ENCODE measurements at regions not wholly inside any gene's neighbourhood (a gene's known extent, or its start where the extent isn't known, plus 50 kb on each side); places are given as distances from the start of the nearest gene placed in this dataset.

GRCh38 chr9:115946530-115946929 lies 207.1 kb upstream of the PAPPA start (continued):
- TF ChIP-seq ATF6 (CRISPR knock-in tag; conservative IDR thresholded peaks at IDR 0.05), result no peak
- no peak for TF ChIP-seq ZNF607 (CRISPR knock-in tag; IDR thresholded peaks at IDR 0.05; ENCODE audit: borderline replicate concordance)
- no peak for TF ChIP-seq POGK (CRISPR knock-in tag; conservative IDR thresholded peaks at IDR 0.05)
- TF ChIP-seq GATAD2A (CRISPR knock-in tag; IDR thresholded peaks at IDR 0.05), result peak; percentile 95
- TF ChIP-seq FOXK1 (CRISPR knock-in tag; IDR thresholded peaks at IDR 0.05; ENCODE audit: borderline replicate concordance, low read depth), result peak; percentile 91; the same call in 1 of the 2 replicates
- TF ChIP-seq ZNF503 (CRISPR knock-in tag; IDR thresholded peaks at IDR 0.05), result 0 out of 2 replicates have a peak, but pooled peaks have one; percentile 33
- TF ChIP-seq GFI1 (CRISPR knock-in tag; IDR thresholded peaks at IDR 0.05; ENCODE audit: borderline replicate concordance), result peak; percentile 67
- TF ChIP-seq GABPA (IDR thresholded peaks at IDR 0.05; ENCODE audit: low read depth, low read length), result no peak
- no peak for TF ChIP-seq GABPA (CRISPR knock-in tag; IDR thresholded peaks at IDR 0.05; ENCODE audit: low read depth)
- peak; percentile 75 for TF ChIP-seq RARA (CRISPR knock-in tag; IDR thresholded peaks at IDR 0.05)
- peak; percentile 69 for TF ChIP-seq MED1 (CRISPR knock-in tag; IDR thresholded peaks at IDR 0.05)
- TF ChIP-seq TCF7 (IDR thresholded peaks at IDR 0.05; ENCODE audit: low read depth), result peak; percentile 51
- TF ChIP-seq PHF8 (CRISPR knock-in tag; IDR thresholded peaks at IDR 0.05), result no peak
- TF ChIP-seq, protein P1, sequence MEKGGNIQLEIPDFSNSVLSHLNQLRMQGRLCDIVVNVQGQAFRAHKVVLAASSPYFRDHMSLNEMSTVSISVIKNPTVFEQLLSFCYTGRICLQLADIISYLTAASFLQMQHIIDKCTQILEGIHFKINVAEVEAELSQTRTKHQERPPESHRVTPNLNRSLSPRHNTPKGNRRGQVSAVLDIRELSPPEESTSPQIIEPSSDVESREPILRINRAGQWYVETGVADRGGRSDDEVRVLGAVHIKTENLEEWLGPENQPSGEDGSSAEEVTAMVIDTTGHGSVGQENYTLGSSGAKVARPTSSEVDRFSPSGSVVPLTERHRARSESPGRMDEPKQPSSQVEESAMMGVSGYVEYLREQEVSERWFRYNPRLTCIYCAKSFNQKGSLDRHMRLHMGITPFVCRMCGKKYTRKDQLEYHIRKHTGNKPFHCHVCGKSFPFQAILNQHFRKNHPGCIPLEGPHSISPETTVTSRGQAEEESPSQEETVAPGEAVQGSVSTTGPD (CRISPR knock-in tag; IDR thresholded peaks at IDR 0.05), result 0 out of 2 replicates have a peak, but pooled peaks have one; percentile 31
- TF ChIP-seq NFKBIZ (CRISPR knock-in tag; IDR thresholded peaks at IDR 0.05), result peak; percentile 69; the same call in 1 of the 2 replicates
- TF ChIP-seq, protein P2, sequence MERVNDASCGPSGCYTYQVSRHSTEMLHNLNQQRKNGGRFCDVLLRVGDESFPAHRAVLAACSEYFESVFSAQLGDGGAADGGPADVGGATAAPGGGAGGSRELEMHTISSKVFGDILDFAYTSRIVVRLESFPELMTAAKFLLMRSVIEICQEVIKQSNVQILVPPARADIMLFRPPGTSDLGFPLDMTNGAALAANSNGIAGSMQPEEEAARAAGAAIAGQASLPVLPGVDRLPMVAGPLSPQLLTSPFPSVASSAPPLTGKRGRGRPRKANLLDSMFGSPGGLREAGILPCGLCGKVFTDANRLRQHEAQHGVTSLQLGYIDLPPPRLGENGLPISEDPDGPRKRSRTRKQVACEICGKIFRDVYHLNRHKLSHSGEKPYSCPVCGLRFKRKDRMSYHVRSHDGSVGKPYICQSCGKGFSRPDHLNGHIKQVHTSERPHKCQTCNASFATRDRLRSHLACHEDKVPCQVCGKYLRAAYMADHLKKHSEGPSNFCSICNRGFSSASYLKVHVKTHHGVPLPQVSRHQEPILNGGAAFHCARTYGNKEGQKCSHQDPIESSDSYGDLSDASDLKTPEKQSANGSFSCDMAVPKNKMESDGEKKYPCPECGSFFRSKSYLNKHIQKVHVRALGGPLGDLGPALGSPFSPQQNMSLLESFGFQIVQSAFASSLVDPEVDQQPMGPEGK (CRISPR knock-in tag; IDR thresholded peaks at IDR 0.05), result peak; percentile 42; the same call in 1 of the 2 replicates
- no peak for TF ChIP-seq PBX2 (CRISPR knock-in tag; IDR thresholded peaks at IDR 0.05)
- TF ChIP-seq ZNF343 (CRISPR knock-in tag; IDR thresholded peaks at IDR 0.05), result no peak
- no peak for TF ChIP-seq HOXA3 (CRISPR knock-in tag; IDR thresholded peaks at IDR 0.05)
- peak; percentile 68; the same call in 1 of the 2 replicates for TF ChIP-seq ZBTB21 (CRISPR knock-in tag; IDR thresholded peaks at IDR 0.05)
- no peak for TF ChIP-seq XRCC5 (optimal IDR thresholded peaks at IDR 0.05; ENCODE audit: low read length)
- TF ChIP-seq YEATS2 (CRISPR knock-in tag; IDR thresholded peaks at IDR 0.05; ENCODE audit: borderline replicate concordance), result peak; percentile 34; the same call in 1 of the 2 replicates
